ENCODE measurements at regions not wholly inside any gene's neighbourhood (a gene's known extent, or its start where the extent isn't known, plus 50 kb on each side); places are given as distances from the start of the nearest gene placed in this dataset.

DNA sequence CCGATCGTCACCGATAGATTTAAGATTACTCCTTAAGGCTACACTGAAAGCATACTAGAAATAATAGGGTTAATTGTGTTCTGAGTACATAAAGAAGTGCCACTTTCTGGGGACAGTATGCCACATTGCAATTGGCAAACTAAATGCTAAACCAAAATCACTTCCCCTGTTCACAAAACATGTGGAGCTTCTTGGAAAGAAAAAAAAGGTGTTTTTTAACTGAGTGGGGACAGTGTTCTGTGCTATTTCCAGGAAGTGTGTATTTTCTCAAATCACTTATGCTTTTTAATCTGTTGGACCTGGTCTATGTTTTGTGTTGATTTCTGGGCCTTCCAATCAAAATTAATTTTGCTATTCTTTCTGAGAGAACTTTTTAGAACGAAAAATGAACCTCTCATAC is 149.3 kb upstream of the MPDZ start:
- no peak for ATAC-seq
- TF ChIP-seq ZFP3 (CRISPR knock-in tag; IDR thresholded peaks at IDR 0.05) (no peak), ISL1 (CRISPR knock-in tag; IDR thresholded peaks at IDR 0.05) (no peak), ZNF565 (CRISPR knock-in tag; conservative IDR thresholded peaks at IDR 0.05; ENCODE audit: low read depth) (no peak), TOX (CRISPR knock-in tag; IDR thresholded peaks at IDR 0.05; ENCODE audit: borderline replicate concordance) (no peak), ZNF8 (CRISPR knock-in tag; IDR thresholded peaks at IDR 0.05) (no peak), BACH2 (CRISPR knock-in tag; IDR thresholded peaks at IDR 0.05; ENCODE audit: borderline replicate concordance) (no peak), SNAI2 (CRISPR knock-in tag; IDR thresholded peaks at IDR 0.05) (no peak), ZFP30 (CRISPR knock-in tag; IDR thresholded peaks at IDR 0.05) (no peak), OSR1 (CRISPR knock-in tag; IDR thresholded peaks at IDR 0.05) (no peak), ARNTL (CRISPR knock-in tag; IDR thresholded peaks at IDR 0.05; ENCODE audit: borderline replicate concordance, low read depth) (no peak), TCF4 (CRISPR knock-in tag; IDR thresholded peaks at IDR 0.05; ENCODE audit: borderline replicate concordance) (no peak)
- TF ChIP-seq, protein P1, sequence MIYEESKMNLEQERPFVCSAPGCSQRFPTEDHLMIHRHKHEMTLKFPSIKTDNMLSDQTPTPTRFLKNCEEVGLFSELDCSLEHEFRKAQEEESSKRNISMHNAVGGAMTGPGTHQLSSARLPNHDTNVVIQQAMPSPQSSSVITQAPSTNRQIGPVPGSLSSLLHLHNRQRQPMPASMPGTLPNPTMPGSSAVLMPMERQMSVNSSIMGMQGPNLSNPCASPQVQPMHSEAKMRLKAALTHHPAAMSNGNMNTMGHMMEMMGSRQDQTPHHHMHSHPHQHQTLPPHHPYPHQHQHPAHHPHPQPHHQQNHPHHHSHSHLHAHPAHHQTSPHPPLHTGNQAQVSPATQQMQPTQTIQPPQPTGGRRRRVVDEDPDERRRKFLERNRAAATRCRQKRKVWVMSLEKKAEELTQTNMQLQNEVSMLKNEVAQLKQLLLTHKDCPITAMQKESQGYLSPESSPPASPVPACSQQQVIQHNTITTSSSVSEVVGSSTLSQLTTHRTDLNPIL (CRISPR knock-in tag; IDR thresholded peaks at IDR 0.05; ENCODE audit: low read depth), result no peak
- TF ChIP-seq, protein P2, sequence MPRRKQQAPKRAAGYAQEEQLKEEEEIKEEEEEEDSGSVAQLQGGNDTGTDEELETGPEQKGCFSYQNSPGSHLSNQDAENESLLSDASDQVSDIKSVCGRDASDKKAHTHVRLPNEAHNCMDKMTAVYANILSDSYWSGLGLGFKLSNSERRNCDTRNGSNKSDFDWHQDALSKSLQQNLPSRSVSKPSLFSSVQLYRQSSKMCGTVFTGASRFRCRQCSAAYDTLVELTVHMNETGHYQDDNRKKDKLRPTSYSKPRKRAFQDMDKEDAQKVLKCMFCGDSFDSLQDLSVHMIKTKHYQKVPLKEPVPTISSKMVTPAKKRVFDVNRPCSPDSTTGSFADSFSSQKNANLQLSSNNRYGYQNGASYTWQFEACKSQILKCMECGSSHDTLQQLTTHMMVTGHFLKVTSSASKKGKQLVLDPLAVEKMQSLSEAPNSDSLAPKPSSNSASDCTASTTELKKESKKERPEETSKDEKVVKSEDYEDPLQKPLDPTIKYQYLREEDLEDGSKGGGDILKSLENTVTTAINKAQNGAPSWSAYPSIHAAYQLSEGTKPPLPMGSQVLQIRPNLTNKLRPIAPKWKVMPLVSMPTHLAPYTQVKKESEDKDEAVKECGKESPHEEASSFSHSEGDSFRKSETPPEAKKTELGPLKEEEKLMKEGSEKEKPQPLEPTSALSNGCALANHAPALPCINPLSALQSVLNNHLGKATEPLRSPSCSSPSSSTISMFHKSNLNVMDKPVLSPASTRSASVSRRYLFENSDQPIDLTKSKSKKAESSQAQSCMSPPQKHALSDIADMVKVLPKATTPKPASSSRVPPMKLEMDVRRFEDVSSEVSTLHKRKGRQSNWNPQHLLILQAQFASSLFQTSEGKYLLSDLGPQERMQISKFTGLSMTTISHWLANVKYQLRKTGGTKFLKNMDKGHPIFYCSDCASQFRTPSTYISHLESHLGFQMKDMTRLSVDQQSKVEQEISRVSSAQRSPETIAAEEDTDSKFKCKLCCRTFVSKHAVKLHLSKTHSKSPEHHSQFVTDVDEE (CRISPR knock-in tag; IDR thresholded peaks at IDR 0.05), result no peak

DNA sequence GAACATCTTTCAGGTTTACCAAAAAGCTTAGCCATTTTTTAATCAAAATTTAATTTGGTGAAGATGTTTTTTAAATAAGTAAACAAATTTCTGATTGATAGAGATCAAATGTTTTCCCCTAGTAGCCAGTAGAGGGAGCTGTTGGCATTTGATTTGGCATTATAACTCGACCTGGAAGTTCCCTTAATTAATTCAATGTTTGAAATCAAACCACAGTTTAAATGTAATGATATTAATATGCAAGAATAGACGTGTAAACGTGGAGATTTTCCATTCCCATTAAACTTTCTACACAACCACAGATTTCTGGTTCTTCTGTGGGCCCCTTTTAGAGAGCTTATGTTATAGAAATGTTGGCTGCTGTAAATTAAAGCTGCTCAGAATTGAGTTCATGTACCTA is 148.1 kb upstream of the MPDZ start:
- peak; percentile 27; the same call in 1 of the 3 replicates for ATAC-seq
- TF ChIP-seq, protein P1 (CRISPR knock-in tag; IDR thresholded peaks at IDR 0.05; ENCODE audit: low read depth), result no peak
- TF ChIP-seq, protein P3, sequence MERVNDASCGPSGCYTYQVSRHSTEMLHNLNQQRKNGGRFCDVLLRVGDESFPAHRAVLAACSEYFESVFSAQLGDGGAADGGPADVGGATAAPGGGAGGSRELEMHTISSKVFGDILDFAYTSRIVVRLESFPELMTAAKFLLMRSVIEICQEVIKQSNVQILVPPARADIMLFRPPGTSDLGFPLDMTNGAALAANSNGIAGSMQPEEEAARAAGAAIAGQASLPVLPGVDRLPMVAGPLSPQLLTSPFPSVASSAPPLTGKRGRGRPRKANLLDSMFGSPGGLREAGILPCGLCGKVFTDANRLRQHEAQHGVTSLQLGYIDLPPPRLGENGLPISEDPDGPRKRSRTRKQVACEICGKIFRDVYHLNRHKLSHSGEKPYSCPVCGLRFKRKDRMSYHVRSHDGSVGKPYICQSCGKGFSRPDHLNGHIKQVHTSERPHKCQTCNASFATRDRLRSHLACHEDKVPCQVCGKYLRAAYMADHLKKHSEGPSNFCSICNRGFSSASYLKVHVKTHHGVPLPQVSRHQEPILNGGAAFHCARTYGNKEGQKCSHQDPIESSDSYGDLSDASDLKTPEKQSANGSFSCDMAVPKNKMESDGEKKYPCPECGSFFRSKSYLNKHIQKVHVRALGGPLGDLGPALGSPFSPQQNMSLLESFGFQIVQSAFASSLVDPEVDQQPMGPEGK (CRISPR knock-in tag; IDR thresholded peaks at IDR 0.05; ENCODE audit: borderline replicate concordance), result no peak
- no peak for TF ChIP-seq ARNTL (CRISPR knock-in tag; IDR thresholded peaks at IDR 0.05; ENCODE audit: borderline replicate concordance, low read depth)
- no peak for TF ChIP-seq TOX (CRISPR knock-in tag; IDR thresholded peaks at IDR 0.05; ENCODE audit: borderline replicate concordance)
- TF ChIP-seq SNAI2 (CRISPR knock-in tag; IDR thresholded peaks at IDR 0.05), result no peak
- TF ChIP-seq RARB (CRISPR knock-in tag; IDR thresholded peaks at IDR 0.05), result no peak
- TF ChIP-seq ISL1 (CRISPR knock-in tag; IDR thresholded peaks at IDR 0.05), result no peak
- TF ChIP-seq TCF4 (CRISPR knock-in tag; IDR thresholded peaks at IDR 0.05; ENCODE audit: borderline replicate concordance), result no peak
- TF ChIP-seq CSRNP3 (CRISPR knock-in tag; IDR thresholded peaks at IDR 0.05), result no peak
- no peak for TF ChIP-seq OSR1 (CRISPR knock-in tag; IDR thresholded peaks at IDR 0.05)
- no peak for TF ChIP-seq ZFP3 (CRISPR knock-in tag; IDR thresholded peaks at IDR 0.05)
- no peak for TF ChIP-seq ZFP30 (CRISPR knock-in tag; IDR thresholded peaks at IDR 0.05)
- TF ChIP-seq, protein P2 (CRISPR knock-in tag; IDR thresholded peaks at IDR 0.05), result no peak
- TF ChIP-seq BACH2 (CRISPR knock-in tag; IDR thresholded peaks at IDR 0.05; ENCODE audit: borderline replicate concordance), result no peak

All from SK-N-SH treated with all-trans-retinoic acid at 6 μM for 48 hours (cell line).